K562 (cell line): ENCODE measurements at regions not wholly inside any gene's neighbourhood (a gene's known extent, or its start where the extent isn't known, plus 50 kb on each side); places are given as distances from the start of the nearest gene placed in this dataset.

Experiments
- POLR2A ChIP-seq: fragments of 450-650 bp; conservative IDR thresholded peaks from 2 replicates; pipeline ENCODE4 v1.6.1; 2016
- POLR2AphosphoS5 ChIP-seq: IDR thresholded peaks from 2 replicates; pipeline ENCODE4 v1.6.1; 2011; ENCODE audit warnings: mild to moderate bottlenecking, low read depth, low read length, moderate library complexity; ENCODE audit not compliant: control insufficient read depth, insufficient read depth

GRCh38 chr6:90435207-90435899 is 138.7 kb upstream of the BACH2 start:
- no peak for TF ChIP-seq POLR2AphosphoS5
- no peak for TF ChIP-seq POLR2A
